Bronchial epithelial cell (primary cell): ENCODE measurements at regions not wholly inside any gene's neighbourhood (a gene's known extent, or its start where the extent isn't known, plus 50 kb on each side); places are given as distances from the start of the nearest gene placed in this dataset.
A peak's percentile ranks its signal among the peaks of the same experiment; 100 is the strongest.

ENCODE experiments used
- DNase-seq: peaks from one replicate; pipeline ENCODE4 v3.0.0-alpha.2; 2010; ENCODE audit warnings: low read depth
- FAIRE-seq: peaks from 2 replicates; lab custom pipeline; 2011; peaks lifted over from hg19 to GRCh38; lab: Jason Lieb, UNC
- H3K27me3 ChIP-seq: 2 replicates; pipeline ENCODE4 v1.5.1; 2011; ENCODE audit warnings: low read length; ENCODE audit not compliant: control insufficient read depth, insufficient read depth
- H3K36me3 ChIP-seq: 2 replicates; pipeline ENCODE4 v1.5.1; 2011; ENCODE audit warnings: low read length; ENCODE audit not compliant: control insufficient read depth, insufficient read depth
- H3K4me3 ChIP-seq: 2 replicates; pipeline ENCODE4 v1.5.1; 2011; ENCODE audit warnings: mild to moderate bottlenecking, low read depth, low read length, control low read depth
- TF ChIP-seq, protein P1 (sequence below): IDR thresholded peaks from 2 replicates; pipeline ENCODE4 v1.5.1; 2011; ENCODE audit warnings: mild to moderate bottlenecking, moderate library complexity, low read length, control low read depth, inconsistent platforms; ENCODE audit not compliant: insufficient read depth, severe bottlenecking

DNA sequence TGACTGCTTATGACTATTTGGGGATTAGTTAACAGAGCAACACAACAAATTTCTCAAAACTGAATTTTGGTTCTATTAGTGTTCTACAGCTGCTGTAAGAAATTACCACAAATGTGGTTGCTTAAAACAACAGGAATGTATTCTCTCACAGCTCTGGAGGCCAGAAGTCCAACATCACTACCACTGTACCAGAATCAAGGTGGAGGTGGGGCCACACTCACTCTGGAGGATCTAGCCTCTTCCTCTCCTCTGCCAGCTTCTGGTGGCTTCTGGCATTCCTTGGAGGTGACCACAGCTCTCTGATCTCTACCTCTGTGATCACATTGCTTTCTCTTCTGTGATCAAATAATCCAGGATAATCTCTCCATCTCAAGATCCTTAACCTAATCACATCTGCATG, 194.7 kb upstream of the BMPER start:
- no peaks in the 10 kb centered on the region for H3K27me3 ChIP-seq
- FAIRE-seq (no peak), DNase-seq (no peak)
- H3K4me3 ChIP-seq: no peak overlapping the region
- H3K36me3 ChIP-seq: no peaks in the 10 kb centered on the region
- TF ChIP-seq, protein P1, sequence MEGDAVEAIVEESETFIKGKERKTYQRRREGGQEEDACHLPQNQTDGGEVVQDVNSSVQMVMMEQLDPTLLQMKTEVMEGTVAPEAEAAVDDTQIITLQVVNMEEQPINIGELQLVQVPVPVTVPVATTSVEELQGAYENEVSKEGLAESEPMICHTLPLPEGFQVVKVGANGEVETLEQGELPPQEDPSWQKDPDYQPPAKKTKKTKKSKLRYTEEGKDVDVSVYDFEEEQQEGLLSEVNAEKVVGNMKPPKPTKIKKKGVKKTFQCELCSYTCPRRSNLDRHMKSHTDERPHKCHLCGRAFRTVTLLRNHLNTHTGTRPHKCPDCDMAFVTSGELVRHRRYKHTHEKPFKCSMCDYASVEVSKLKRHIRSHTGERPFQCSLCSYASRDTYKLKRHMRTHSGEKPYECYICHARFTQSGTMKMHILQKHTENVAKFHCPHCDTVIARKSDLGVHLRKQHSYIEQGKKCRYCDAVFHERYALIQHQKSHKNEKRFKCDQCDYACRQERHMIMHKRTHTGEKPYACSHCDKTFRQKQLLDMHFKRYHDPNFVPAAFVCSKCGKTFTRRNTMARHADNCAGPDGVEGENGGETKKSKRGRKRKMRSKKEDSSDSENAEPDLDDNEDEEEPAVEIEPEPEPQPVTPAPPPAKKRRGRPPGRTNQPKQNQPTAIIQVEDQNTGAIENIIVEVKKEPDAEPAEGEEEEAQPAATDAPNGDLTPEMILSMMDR: no peak

DNA sequence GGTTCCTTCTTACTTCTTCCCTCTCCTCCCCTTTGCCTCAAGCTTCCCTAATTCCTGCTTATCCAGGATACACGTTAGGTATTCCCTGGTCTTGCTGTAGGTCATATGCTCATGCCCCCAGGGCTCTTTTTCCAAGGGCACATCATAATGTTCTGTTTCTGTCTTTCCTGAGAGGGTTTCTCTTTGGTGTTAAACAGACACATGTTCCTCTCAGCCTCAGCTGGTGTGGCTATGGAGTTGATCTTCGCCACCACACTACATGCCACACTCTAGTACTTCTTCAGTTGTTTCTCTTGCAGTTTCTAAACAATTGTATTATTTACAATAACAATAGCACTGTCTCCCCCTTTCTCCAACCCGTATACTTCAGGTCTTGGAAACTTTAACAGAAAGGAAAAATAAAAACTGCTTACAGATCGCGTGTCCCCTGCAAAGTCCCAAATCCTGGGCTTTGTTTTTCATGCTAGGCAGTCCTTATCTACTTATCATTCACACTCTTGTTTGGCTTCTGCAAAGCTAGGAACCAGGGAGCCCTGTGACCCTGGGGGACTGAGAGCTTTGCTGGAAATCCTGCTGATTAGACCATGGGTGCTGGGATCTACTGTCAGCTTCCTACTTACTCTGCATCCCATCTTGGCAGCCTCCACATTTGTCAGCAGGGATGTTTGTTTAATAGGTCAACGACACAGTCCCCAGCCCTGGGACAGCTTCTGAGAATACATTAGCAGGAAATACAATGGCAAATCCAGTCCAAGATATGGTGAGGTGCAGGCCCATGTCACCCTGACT, 193.9 kb upstream of the BMPER start:
- no peak for FAIRE-seq

DNA sequence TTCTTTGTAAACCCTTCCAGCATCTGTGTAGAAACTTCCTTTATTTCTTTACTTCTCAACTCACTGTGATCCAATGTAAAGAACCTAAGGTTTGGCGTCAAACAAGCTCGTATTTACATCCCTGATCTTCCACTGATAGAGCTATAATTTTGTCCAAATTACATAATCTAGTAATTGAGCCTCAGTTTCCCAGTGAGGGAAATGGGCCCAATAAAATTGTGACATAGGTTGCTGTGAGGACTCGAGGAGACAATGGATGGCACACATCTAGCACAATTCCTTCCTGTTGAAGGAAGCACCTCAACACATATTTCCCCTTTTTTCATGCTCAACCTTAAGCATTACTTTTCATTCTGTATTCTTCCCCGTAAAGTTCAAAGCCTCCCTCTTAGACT, 193.3 kb upstream of the BMPER start:
- H3K4me3 ChIP-seq: no peak overlapping the region
- TF ChIP-seq, protein P1: no peak
- H3K36me3 ChIP-seq: no peaks in the 10 kb centered on the region
- FAIRE-seq: no peak
- DNase-seq: no peak
- no peaks in the 10 kb centered on the region for H3K27me3 ChIP-seq

More for the DNA sequence above, 193.9 kb upstream of the BMPER start:
- no peak for DNase-seq
- no peaks in the 10 kb centered on the region for H3K36me3 ChIP-seq
- TF ChIP-seq, protein P1: no peak
- H3K27me3 ChIP-seq: no peaks in the 10 kb centered on the region
- H3K4me3 ChIP-seq: no peak overlapping the region

DNA sequence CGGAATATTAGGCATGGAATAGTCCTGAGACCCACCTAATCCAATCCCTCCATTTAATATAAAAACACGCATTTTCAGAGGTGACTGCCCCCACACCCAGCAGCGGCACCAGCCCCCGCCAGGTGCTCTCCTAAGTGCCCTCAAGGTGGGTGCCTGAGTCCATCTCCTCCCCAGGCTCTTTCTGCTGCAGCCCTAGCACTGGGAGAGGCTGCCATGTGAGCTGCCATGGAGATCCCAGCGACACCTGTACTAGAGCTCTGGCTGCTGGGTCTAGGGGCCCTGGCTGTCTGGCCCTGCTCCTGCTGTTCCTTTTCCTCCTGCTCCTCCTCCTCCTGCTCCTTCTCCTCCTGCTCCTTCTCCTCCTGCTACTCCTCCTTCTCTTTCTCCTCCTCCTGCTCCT, 191.1 kb upstream of the BMPER start:
- DNase-seq (no peak), FAIRE-seq (no peak)
- Histone ChIP-seq H3K4me3 (no peak overlapping the region), H3K27me3 (no peaks in the 10 kb centered on the region), H3K36me3 (no peaks in the 10 kb centered on the region)
- TF ChIP-seq, protein P1: no peak

DNA sequence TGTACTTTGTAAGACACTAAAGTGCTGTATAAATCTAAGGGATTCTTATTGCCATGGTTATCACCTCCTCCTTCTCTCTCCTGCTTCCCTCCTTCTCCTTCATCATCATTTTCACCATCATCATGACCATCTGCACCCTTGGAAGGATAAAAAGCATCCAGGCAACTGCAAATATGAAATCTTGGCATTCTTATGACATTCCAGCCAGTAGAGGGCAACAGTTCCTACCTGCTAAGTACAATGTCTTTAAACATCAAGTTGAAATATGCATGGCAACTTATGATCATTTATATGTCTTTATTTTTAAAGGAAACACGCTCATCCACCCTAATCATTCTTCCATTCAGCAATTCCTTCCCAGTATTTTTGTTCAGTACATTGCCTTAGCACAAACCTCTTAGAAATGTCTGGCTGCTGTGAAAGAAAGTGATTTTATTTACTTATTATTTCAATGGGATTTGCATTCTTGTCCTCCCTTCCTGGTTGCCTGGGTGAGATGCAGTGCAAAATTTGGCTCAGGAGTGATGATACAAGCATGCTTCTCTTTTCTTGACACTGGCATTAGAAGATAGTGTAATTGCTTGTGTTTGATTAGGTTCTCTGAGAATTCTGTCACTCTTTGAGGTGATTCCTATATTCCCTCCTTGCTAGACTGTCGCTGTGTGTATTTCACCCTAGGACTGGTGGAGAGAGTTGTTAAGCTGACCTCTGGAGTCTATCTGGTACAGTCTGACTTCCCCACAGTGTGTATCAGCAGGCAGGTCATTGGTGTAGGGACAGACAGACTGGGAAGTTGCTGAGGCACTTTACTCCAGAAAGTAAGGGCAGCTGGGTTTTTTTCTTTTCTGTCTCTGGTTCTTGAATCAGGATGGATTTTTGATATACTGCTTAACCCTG, 188.5 kb upstream of the BMPER start:
- H3K36me3 ChIP-seq: no peaks in the 10 kb centered on the region
- peak; percentile 78 for DNase-seq
- TF ChIP-seq, protein P1: peak; percentile 68
- H3K27me3 ChIP-seq: no peaks in the 10 kb centered on the region
- no peak for FAIRE-seq
- H3K4me3 ChIP-seq: no peak overlapping the region
